Vagina (tissue), 2 donors: ENCODE measurements at regions not wholly inside any gene's neighbourhood (a gene's known extent, or its start where the extent isn't known, plus 50 kb on each side); places are given as distances from the start of the nearest gene placed in this dataset.
A peak's percentile ranks its signal among the peaks of the same experiment; 100 is the strongest.

Experiments
- DNase-seq, 2 donors: peaks; one replicate each; pipeline ENCODE4 v3.0.0-alpha.2; 2017; ENCODE audit errors: extremely low spot score in 2 of 2
- H3K27ac ChIP-seq: fragments of 200-600 bp; sonication (generic); one replicate; pipeline ENCODE4 v1.5.1; 2019
- H3K27me3 ChIP-seq: fragments of 200-600 bp; sonication (generic); one replicate; pipeline ENCODE4 v1.5.1; 2019
- H3K36me3 ChIP-seq, 2 donors: fragments of 200-600 bp; sonication (generic); one replicate each; pipeline ENCODE4 v1.5.1; 2017 to 2019
- H3K4me1 ChIP-seq: fragments of 200-600 bp; sonication (generic); one replicate; pipeline ENCODE4 v1.5.1; 2019
- H3K4me3 ChIP-seq, 2 donors: fragments of 200-600 bp; sonication (generic); 1 replicate in 1 of 2; 2 replicates in 1 of 2; pipeline ENCODE4 v1.5.1; 2016 to 2019
- H3K9me3 ChIP-seq: fragments of 200-600 bp; sonication (generic); one replicate; pipeline ENCODE4 v1.5.1; 2019
- POLR2A ChIP-seq, 2 donors: fragments of 450-650 bp; IDR thresholded peaks; one replicate each; pipeline ENCODE4 v1.6.1; 2017; ENCODE audit warnings: antibody characterized with exemption in 2 of 2, mild to moderate bottlenecking in 2 of 2, moderate library complexity in 2 of 2
- POLR2AphosphoS5 ChIP-seq, 2 donors: sonication (generic); formaldehyde crosslinking; IDR thresholded peaks; one replicate each; pipeline ENCODE4 v1.9.0; 2017; ENCODE audit warnings: antibody characterized with exemption in 2 of 2, mild to moderate bottlenecking in 2 of 2, low read depth in 1 of 2; ENCODE audit not compliant: insufficient read depth in 1 of 2
- intact Hi-C: fragments of 100-400 bp; cut with DNase I; formaldehyde crosslinking; loops from one replicate; pipeline ENCODE4 v1.15.1; 2023
- TF ChIP-seq, protein P1 (sequence below), 3 experiments: fragments of 450-650 bp in 2 of 3; fragments of 200-600 bp in 1 of 3; sonication (generic) in 1 of 3; IDR thresholded peaks; one replicate each; pipeline ENCODE4 v1.5.1; 2017 to 2019; ENCODE audit warnings: antibody characterized with exemption in 3 of 3, mild to moderate bottlenecking in 2 of 3, moderate library complexity in 2 of 3

GRCh38 chr15:46489276-46489675 is 854.4 kb downstream of the SQOR start:
- H3K4me1 ChIP-seq = no peaks in the 10 kb centered on the region
- no peaks in the 10 kb centered on the region for H3K27me3 ChIP-seq
- H3K4me3 ChIP-seq = no peak overlapping the region
- H3K27ac ChIP-seq = no peak overlapping the region
- no peak for DNase-seq
- H3K9me3 ChIP-seq = no peaks in the 10 kb centered on the region
- H3K36me3 ChIP-seq = no peaks in the 10 kb centered on the region
- TF ChIP-seq, protein P1, sequence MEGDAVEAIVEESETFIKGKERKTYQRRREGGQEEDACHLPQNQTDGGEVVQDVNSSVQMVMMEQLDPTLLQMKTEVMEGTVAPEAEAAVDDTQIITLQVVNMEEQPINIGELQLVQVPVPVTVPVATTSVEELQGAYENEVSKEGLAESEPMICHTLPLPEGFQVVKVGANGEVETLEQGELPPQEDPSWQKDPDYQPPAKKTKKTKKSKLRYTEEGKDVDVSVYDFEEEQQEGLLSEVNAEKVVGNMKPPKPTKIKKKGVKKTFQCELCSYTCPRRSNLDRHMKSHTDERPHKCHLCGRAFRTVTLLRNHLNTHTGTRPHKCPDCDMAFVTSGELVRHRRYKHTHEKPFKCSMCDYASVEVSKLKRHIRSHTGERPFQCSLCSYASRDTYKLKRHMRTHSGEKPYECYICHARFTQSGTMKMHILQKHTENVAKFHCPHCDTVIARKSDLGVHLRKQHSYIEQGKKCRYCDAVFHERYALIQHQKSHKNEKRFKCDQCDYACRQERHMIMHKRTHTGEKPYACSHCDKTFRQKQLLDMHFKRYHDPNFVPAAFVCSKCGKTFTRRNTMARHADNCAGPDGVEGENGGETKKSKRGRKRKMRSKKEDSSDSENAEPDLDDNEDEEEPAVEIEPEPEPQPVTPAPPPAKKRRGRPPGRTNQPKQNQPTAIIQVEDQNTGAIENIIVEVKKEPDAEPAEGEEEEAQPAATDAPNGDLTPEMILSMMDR (IDR thresholded peaks at IDR 0.05) = no peak
- TF ChIP-seq POLR2A (IDR thresholded peaks at IDR 0.05) = no peak
- no peak for TF ChIP-seq POLR2AphosphoS5 (IDR thresholded peaks at IDR 0.05; ENCODE audit: insufficient read depth in 1 of 2, low read depth in 1 of 2)
- intact Hi-C loops = no loop called here

DNA sequence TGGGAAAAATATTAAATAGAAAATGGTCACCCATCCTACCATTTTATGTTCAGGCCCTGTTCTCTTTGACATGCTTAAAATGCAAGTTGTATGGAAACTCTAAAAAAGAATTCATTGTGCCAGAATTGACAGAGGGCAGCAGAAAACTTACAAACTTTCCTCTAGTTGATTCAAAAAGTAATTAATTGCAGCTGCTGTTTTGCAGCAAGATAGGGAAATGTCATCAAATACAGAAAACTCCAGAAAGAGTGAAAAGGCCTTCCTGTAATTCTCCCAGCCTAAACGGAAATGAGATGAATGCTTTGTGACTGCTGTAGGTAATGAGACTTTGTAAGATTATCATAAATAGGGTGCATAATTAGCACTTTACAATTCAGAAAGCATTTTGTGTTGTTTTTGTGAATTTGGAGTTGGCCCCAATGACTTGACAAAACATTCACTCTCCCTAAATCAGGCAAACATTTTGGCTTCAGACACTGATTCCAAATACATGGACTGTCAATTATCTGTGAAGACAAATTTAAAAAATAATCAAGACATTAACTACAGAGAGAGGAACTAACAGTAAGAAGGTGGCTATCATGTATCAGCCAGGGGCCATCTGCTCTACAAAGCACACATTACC is 861.8 kb downstream of the SQOR start:
- no peaks in the 10 kb centered on the region for H3K36me3 ChIP-seq
- H3K4me1 ChIP-seq = no peaks in the 10 kb centered on the region
- intact Hi-C loops = no loop called here
- TF ChIP-seq, protein P1 (IDR thresholded peaks at IDR 0.05) = no peak
- TF ChIP-seq POLR2AphosphoS5 (IDR thresholded peaks at IDR 0.05; ENCODE audit: insufficient read depth in 1 of 2, low read depth in 1 of 2) = no peak
- no peak for TF ChIP-seq POLR2A (IDR thresholded peaks at IDR 0.05)
- no peak for DNase-seq
- H3K27ac ChIP-seq = no peak overlapping the region
- H3K4me3 ChIP-seq = no peak overlapping the region
- H3K9me3 ChIP-seq = no peaks in the 10 kb centered on the region
- no peaks in the 10 kb centered on the region for H3K27me3 ChIP-seq

DNA sequence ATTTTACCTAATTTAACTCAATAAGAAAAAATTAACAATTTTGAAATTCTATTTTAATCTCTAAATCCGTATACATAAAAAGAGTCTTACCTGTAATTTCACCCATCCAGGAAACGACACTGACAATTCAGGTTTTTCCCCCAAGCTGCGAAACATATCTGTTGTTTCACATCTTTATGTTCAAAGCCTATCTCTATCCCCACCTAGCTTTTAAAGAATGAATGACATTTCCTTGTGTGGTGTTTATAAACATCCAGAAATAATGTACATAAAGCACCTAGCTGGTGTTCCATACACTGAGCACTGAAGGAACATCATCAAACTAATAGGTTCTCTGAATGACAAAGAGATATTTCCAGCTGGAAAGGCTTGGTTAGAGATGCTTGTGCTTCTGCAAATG is 867.8 kb downstream of the SQOR start:
- Histone ChIP-seq H3K27me3 (no peaks in the 10 kb centered on the region), H3K27ac (no peak overlapping the region), H3K9me3 (no peaks in the 10 kb centered on the region), H3K4me1 (no peaks in the 10 kb centered on the region), H3K36me3 (no peaks in the 10 kb centered on the region), H3K4me3 (no peak overlapping the region)
- no peak for DNase-seq
- TF ChIP-seq, protein P1 (IDR thresholded peaks at IDR 0.05) = peak in 1 of 3 experiments; percentile 1
- no peak for TF ChIP-seq POLR2A (IDR thresholded peaks at IDR 0.05)
- intact Hi-C loops = no loop called here

GRCh38 chr15:46518381-46518780 is 883.6 kb downstream of the SQOR start:
- Histone ChIP-seq H3K9me3 (no peaks in the 10 kb centered on the region), H3K4me3 (no peak overlapping the region), H3K27ac (no peak overlapping the region), H3K27me3 (no peaks in the 10 kb centered on the region), H3K4me1 (no peaks in the 10 kb centered on the region), H3K36me3 (no peaks in the 10 kb centered on the region)
- intact Hi-C loops = no loop called here
- TF ChIP-seq POLR2AphosphoS5 (IDR thresholded peaks at IDR 0.05; ENCODE audit: insufficient read depth in 1 of 2, low read depth in 1 of 2) = no peak
- DNase-seq = no peak

DNA sequence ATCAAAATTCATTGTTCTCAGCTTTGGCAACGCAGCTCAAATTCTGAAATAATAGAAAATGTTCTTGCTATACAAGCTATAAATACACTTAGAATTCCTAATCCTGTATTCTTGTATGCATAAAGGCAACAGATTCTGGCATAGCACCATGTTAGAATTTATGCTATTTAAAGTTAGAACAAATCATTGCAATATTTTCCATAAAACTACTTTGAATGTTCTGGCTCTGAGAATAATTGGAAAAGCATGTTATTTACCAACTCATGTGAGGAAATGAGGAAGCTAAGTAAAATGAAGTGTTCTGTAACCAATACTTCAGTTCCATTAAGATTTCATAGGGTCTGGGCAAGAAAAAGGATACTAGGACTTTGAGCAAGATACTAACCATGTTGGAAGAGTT is 888.9 kb downstream of the SQOR start:
- H3K4me3 ChIP-seq = no peak overlapping the region
- H3K27me3 ChIP-seq = no peaks in the 10 kb centered on the region
- no peaks in the 10 kb centered on the region for H3K4me1 ChIP-seq
- H3K27ac ChIP-seq = no peak overlapping the region
- H3K36me3 ChIP-seq = no peaks in the 10 kb centered on the region
- DNase-seq = no peak
- TF ChIP-seq, protein P1 (IDR thresholded peaks at IDR 0.05) = no peak
- TF ChIP-seq POLR2A (IDR thresholded peaks at IDR 0.05) (no peak), POLR2AphosphoS5 (IDR thresholded peaks at IDR 0.05; ENCODE audit: insufficient read depth in 1 of 2, low read depth in 1 of 2) (no peak)
- intact Hi-C loops = no loop called here
- no peaks in the 10 kb centered on the region for H3K9me3 ChIP-seq
